Panc1 (cell line): ENCODE measurements at regions not wholly inside any gene's neighbourhood (a gene's known extent, or its start where the extent isn't known, plus 50 kb on each side); places are given as distances from the start of the nearest gene placed in this dataset.

Source experiments
- CTCF ChIP-seq: fragments of 450-650 bp; IDR thresholded peaks from 2 replicates; pipeline ENCODE4 v1.5.1; 2017; ENCODE audit warnings: mild to moderate bottlenecking
- POLR2AphosphoS5 ChIP-seq: IDR thresholded peaks from 2 replicates; pipeline ENCODE4 v1.6.1; 2012; ENCODE audit warnings: mild to moderate bottlenecking, low read depth, low read length, moderate library complexity
- TCF7L2 ChIP-seq: IDR thresholded peaks from 2 replicates; pipeline ENCODE4 v1.6.1; 2011; ENCODE audit warnings: mild to moderate bottlenecking, low read depth, low read length, inconsistent platforms
- TF ChIP-seq, protein P1 (sequence below), 2 experiments: IDR thresholded peaks; 2 replicates each; pipeline ENCODE4 v1.6.1; 2011 to 2012; ENCODE audit warnings: low read depth in 2 of 2, control low read depth in 1 of 2, low read length in 1 of 2, mild to moderate bottlenecking in 1 of 2, moderate library complexity in 1 of 2; ENCODE audit not compliant: insufficient read depth in 1 of 2

DNA sequence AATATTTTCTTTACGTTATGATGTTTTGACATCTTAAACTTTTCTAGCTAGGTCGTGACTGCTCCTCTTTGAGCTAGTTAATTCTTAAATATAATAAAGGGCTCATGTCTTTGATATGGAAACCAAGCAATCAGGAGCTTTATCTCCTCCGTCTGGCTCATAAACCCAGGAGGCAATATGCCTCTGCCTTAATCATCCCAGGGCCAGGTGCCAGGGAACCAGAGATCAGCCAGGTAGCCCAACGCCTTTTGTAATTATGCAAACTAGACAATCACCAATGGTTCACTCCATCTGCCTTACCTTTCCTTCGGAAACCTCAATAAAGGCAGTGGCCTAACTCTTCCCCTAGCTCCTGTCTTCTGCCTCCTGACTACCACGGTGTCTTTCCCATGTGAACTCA, 213.7 kb downstream of the KCNJ3 start:
- TF ChIP-seq CTCF (no peak), POLR2AphosphoS5 (no peak), TCF7L2 (no peak)
- TF ChIP-seq, protein P1, sequence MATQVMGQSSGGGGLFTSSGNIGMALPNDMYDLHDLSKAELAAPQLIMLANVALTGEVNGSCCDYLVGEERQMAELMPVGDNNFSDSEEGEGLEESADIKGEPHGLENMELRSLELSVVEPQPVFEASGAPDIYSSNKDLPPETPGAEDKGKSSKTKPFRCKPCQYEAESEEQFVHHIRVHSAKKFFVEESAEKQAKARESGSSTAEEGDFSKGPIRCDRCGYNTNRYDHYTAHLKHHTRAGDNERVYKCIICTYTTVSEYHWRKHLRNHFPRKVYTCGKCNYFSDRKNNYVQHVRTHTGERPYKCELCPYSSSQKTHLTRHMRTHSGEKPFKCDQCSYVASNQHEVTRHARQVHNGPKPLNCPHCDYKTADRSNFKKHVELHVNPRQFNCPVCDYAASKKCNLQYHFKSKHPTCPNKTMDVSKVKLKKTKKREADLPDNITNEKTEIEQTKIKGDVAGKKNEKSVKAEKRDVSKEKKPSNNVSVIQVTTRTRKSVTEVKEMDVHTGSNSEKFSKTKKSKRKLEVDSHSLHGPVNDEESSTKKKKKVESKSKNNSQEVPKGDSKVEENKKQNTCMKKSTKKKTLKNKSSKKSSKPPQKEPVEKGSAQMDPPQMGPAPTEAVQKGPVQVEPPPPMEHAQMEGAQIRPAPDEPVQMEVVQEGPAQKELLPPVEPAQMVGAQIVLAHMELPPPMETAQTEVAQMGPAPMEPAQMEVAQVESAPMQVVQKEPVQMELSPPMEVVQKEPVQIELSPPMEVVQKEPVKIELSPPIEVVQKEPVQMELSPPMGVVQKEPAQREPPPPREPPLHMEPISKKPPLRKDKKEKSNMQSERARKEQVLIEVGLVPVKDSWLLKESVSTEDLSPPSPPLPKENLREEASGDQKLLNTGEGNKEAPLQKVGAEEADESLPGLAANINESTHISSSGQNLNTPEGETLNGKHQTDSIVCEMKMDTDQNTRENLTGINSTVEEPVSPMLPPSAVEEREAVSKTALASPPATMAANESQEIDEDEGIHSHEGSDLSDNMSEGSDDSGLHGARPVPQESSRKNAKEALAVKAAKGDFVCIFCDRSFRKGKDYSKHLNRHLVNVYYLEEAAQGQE (IDR thresholded peaks at IDR 0.05; ENCODE audit: insufficient read depth in 1 of 2, low read depth in 2 of 2, low read length in 1 of 2): no peak
